ENCODE measurements at regions not wholly inside any gene's neighbourhood (a gene's known extent, or its start where the extent isn't known, plus 50 kb on each side); places are given as distances from the start of the nearest gene placed in this dataset.

DNA sequence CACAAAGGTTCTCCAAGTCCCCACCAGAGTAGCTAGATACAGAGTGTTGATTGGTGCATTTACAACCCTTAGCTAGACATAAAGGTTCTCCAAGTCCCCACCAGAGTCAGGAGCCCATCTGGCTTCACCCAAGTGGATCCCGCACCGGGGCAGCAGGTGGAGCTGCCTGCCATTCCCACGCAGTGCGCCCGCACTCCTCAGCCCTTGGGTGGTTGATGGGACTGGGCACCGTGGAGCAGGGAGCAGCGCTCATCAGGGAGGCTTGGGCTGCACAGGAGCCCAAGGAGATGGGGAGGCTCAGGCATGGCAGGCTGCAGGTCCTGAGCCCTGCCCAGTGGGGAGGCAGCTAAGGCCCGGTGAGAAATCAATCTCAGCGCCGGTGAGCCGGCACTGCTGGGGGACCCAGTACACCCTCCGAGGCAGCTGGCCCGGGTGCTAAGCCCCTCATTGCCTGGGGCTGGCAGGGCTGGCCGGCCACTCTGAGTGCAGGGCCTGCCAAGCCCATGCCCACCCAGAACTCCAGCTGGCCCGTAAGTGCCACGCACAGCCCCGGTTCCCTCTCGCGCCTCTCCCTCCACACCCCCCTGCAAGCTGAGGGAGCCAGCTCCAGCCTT, 404.1 kb downstream of the METTL15 start:
- TF ChIP-seq, protein P1, sequence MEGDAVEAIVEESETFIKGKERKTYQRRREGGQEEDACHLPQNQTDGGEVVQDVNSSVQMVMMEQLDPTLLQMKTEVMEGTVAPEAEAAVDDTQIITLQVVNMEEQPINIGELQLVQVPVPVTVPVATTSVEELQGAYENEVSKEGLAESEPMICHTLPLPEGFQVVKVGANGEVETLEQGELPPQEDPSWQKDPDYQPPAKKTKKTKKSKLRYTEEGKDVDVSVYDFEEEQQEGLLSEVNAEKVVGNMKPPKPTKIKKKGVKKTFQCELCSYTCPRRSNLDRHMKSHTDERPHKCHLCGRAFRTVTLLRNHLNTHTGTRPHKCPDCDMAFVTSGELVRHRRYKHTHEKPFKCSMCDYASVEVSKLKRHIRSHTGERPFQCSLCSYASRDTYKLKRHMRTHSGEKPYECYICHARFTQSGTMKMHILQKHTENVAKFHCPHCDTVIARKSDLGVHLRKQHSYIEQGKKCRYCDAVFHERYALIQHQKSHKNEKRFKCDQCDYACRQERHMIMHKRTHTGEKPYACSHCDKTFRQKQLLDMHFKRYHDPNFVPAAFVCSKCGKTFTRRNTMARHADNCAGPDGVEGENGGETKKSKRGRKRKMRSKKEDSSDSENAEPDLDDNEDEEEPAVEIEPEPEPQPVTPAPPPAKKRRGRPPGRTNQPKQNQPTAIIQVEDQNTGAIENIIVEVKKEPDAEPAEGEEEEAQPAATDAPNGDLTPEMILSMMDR (IDR thresholded peaks at IDR 0.05; ENCODE audit: insufficient read depth, low read length, poor library complexity, severe bottlenecking), result no peak
- TF ChIP-seq EZH2phosphoT487 (conservative IDR thresholded peaks at IDR 0.05; ENCODE audit: low read length), result no peak

Measured in SU-DHL-6 (cell line).